Neuronal stem cell (in vitro differentiated cells): ENCODE measurements at regions not wholly inside any gene's neighbourhood (a gene's known extent, or its start where the extent isn't known, plus 50 kb on each side); places are given as distances from the start of the nearest gene placed in this dataset.

ENCODE experiments used
- DNase-seq: peaks from one replicate; pipeline ENCODE4 v3.0.0-alpha.2; 2013; ENCODE audit warnings: low spot score
- H2AFZ ChIP-seq: one replicate; pipeline ENCODE4 v1.6.1; 2013; ENCODE audit warnings: mild to moderate bottlenecking, low read length, inconsistent platforms
- H2AK5ac ChIP-seq: 2 replicates; pipeline ENCODE4 v1.6.1; 2013; ENCODE audit warnings: low read depth, mild to moderate bottlenecking, inconsistent platforms, low read length, moderate library complexity, mixed read lengths
- H2BK120ac ChIP-seq: 2 replicates; pipeline ENCODE4 v1.6.1; 2013; ENCODE audit warnings: low read depth, mild to moderate bottlenecking, inconsistent platforms, low read length, moderate library complexity, mixed read lengths
- H2BK12ac ChIP-seq: one replicate; pipeline ENCODE4 v1.6.1; 2013; ENCODE audit warnings: low read length, inconsistent platforms
- H2BK15ac ChIP-seq: 2 replicates; pipeline ENCODE4 v1.6.1; 2013; ENCODE audit warnings: mild to moderate bottlenecking, low read length, inconsistent platforms, mixed read lengths
- H2BK5ac ChIP-seq: one replicate; pipeline ENCODE4 v1.6.1; 2013; ENCODE audit warnings: inconsistent platforms, mild to moderate bottlenecking, low read length, moderate library complexity
- H3K14ac ChIP-seq: one replicate; pipeline ENCODE4 v1.6.1; 2013; ENCODE audit warnings: low read length, inconsistent platforms
- H3K18ac ChIP-seq: 2 replicates; pipeline ENCODE4 v1.6.1; 2013; ENCODE audit warnings: low read length, inconsistent platforms
- H3K23ac ChIP-seq: 2 replicates; pipeline ENCODE4 v1.6.1; 2013; ENCODE audit warnings: low read depth, mild to moderate bottlenecking, mixed read lengths, low read length, inconsistent platforms; ENCODE audit not compliant: poor library complexity
- H3K27ac ChIP-seq: replicated peaks from 3 replicates; pipeline ENCODE4 v1.5.1; 2013; ENCODE audit warnings: low read length, inconsistent platforms
- H3K27me3 ChIP-seq, 3 experiments: 2 replicates each; pipeline ENCODE4 v1.6.1; 2013; ENCODE audit warnings: low read length in 3 of 3, mild to moderate bottlenecking in 2 of 3, inconsistent platforms in 1 of 3, low read depth in 1 of 3, mixed read lengths in 1 of 3, moderate library complexity in 1 of 3; ENCODE audit not compliant: control insufficient read depth in 3 of 3, insufficient read depth in 3 of 3
- H3K36me3 ChIP-seq, 2 donors: replicated peaks in 1 of 2; 2 replicates each; pipeline ENCODE4 v1.6.1; 2013; ENCODE audit warnings: low read length in 2 of 2; ENCODE audit not compliant: control insufficient read depth in 2 of 2, insufficient read depth in 2 of 2
- H3K4ac ChIP-seq: 2 replicates; pipeline ENCODE4 v1.6.1; 2013; ENCODE audit warnings: inconsistent platforms, mild to moderate bottlenecking, low read length, moderate library complexity
- H3K4me1 ChIP-seq, 2 donors: 1 replicate in 1 of 2; 2 replicates in 1 of 2; pipeline ENCODE4 v1.6.1; 2013; ENCODE audit warnings: low read length in 2 of 2, low read depth in 1 of 2; ENCODE audit not compliant: control insufficient read depth in 2 of 2, insufficient read depth in 1 of 2
- H3K4me2 ChIP-seq: one replicate; pipeline ENCODE4 v1.6.1; 2013; ENCODE audit warnings: mild to moderate bottlenecking, low read length, inconsistent platforms; ENCODE audit not compliant: insufficient read depth, poor library complexity, severe bottlenecking
- H3K4me3 ChIP-seq, 2 donors: 2 replicates each; pipeline ENCODE4 v1.5.1; 2013; ENCODE audit warnings: low read length in 2 of 2, mild to moderate bottlenecking in 2 of 2, inconsistent platforms in 1 of 2, moderate library complexity in 1 of 2
- H3K79me1 ChIP-seq: one replicate; pipeline ENCODE4 v1.6.1; 2013; ENCODE audit warnings: low read depth, mild to moderate bottlenecking, inconsistent platforms, low read length, moderate library complexity
- H3K9ac ChIP-seq: one replicate; pipeline ENCODE4 v1.6.1; 2013; ENCODE audit warnings: mild to moderate bottlenecking, low read depth, low read length, inconsistent platforms; ENCODE audit not compliant: poor library complexity
- H3K9me3 ChIP-seq, 2 donors: replicated peaks in 1 of 2; 2 replicates each; pipeline versions ENCODE3 to v1.6.1; 2013; ENCODE audit warnings: low read length in 2 of 2, mild to moderate bottlenecking in 2 of 2, inconsistent platforms in 1 of 2, low read depth in 1 of 2, mixed read lengths in 1 of 2, moderate library complexity in 1 of 2; ENCODE audit not compliant: control insufficient read depth in 2 of 2, insufficient read depth in 1 of 2
- H4K8ac ChIP-seq: one replicate; pipeline ENCODE4 v1.6.1; 2013; ENCODE audit warnings: low read depth, mild to moderate bottlenecking, inconsistent platforms, low read length, moderate library complexity
- H4K91ac ChIP-seq: one replicate; pipeline ENCODE4 v1.6.1; 2013; ENCODE audit warnings: low read length, low read depth, mild to moderate bottlenecking, inconsistent platforms; ENCODE audit not compliant: poor library complexity
- WGBS, 2 donors: extraction: QIAGEN DNeasy Blood & Tissue Kit; methylation state at CpG; one replicate each; pipeline ENCODE4 v1.1.7; 2013; ENCODE audit warnings: missing lambda C conversion rate in 2 of 2, mixed read lengths in 1 of 2; ENCODE audit not compliant: insufficient read length in 2 of 2, insufficient replicate concordance in 1 of 2; ENCODE audit errors: extremely low coverage in 2 of 2; 5-methylcytosine and 5-hydroxymethylcytosine counted together

DNA sequence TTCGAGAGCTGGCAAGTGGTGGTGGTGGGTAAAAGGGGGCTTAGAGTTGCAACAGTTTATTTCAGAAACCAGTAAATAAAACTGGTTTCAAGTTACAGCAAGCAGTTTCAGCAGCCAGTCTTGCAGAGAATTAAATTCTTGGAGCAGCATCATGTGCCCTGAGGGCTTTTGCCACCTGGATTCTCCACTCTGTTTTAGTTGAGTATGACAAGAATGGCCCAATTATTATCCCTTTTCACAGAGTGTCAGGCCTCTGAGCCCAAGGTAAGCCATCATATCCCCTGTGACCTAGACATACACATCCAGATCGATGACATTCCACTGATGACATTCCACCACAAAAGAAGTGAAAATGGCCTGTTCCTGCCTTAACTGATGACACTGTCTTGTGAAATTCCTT, 72.8 kb upstream of the FANCL start:
- no peak overlapping the region for H2BK120ac ChIP-seq
- H3K4me3 ChIP-seq, result no peak overlapping the region
- no peak for DNase-seq
- H4K8ac ChIP-seq, result no peak overlapping the region
- no peaks in the 10 kb centered on the region for H3K79me1 ChIP-seq
- no peaks in the 10 kb centered on the region for H3K4me1 ChIP-seq
- H3K27ac ChIP-seq, result no peak overlapping the region
- no peak overlapping the region for H3K14ac ChIP-seq
- no peak overlapping the region for H3K18ac ChIP-seq
- H2BK15ac ChIP-seq, result no peak overlapping the region
- no CpG with 5 or more reads among the region's 2 CpGs for WGBS, 2 donors
- no peaks in the 10 kb centered on the region for H3K36me3 ChIP-seq
- no peak overlapping the region for H3K23ac ChIP-seq
- H4K91ac ChIP-seq, result no peak overlapping the region
- no peak overlapping the region for H2BK5ac ChIP-seq
- peaks cover 0 to 2% of the 10 kb centered on the region in 2 donors for H3K9me3 ChIP-seq
- H2AFZ ChIP-seq, result no peak overlapping the region
- no peaks in the 10 kb centered on the region for H3K27me3 ChIP-seq
- no peak overlapping the region for H3K4me2 ChIP-seq
- no peak overlapping the region for H2BK12ac ChIP-seq
- no peak overlapping the region for H2AK5ac ChIP-seq
- no peak overlapping the region for H3K4ac ChIP-seq
- no peak overlapping the region for H3K9ac ChIP-seq

DNA sequence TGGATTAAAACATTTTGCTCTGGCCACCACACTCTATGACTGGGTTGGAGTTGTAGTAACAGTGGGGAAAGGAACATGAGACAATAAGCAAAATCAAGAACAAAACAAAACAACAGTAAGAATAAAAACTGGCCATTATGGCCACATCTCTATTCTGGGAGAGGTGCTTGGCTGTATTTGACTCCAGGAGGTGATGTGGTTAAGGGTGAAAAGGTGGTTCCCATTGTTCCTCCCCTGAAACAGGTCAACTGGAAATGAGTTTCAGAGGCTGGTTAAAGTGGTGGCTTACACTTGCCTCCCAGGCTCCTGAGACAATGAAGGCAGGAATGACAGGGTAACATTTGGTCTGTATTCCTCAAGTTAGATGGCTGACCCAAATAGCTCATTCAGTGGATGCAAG, 67.3 kb upstream of the FANCL start:
- Histone ChIP-seq H3K14ac (no peak overlapping the region), H2BK12ac (no peak overlapping the region), H3K27ac (no peak overlapping the region), H3K4me1 (peaks cover 0 to 3% of the 10 kb centered on the region in 2 donors), H3K23ac (no peak overlapping the region), H3K4me3 (no peak overlapping the region), H3K4me2 (no peak overlapping the region), H3K36me3 (no peaks in the 10 kb centered on the region), H3K27me3 (no peaks in the 10 kb centered on the region), H3K79me1 (no peaks in the 10 kb centered on the region), H3K18ac (no peak overlapping the region), H2BK5ac (no peak overlapping the region), H4K8ac (no peak overlapping the region), H2AK5ac (no peak overlapping the region), H3K9ac (no peak overlapping the region), H3K4ac (no peak overlapping the region), H2BK15ac (no peak overlapping the region), H2BK120ac (no peak overlapping the region), H3K9me3 (peaks cover 0 to 1% of the 10 kb centered on the region in 2 donors), H4K91ac (no peak overlapping the region), H2AFZ (no peak overlapping the region)
- no peak for DNase-seq

DNA sequence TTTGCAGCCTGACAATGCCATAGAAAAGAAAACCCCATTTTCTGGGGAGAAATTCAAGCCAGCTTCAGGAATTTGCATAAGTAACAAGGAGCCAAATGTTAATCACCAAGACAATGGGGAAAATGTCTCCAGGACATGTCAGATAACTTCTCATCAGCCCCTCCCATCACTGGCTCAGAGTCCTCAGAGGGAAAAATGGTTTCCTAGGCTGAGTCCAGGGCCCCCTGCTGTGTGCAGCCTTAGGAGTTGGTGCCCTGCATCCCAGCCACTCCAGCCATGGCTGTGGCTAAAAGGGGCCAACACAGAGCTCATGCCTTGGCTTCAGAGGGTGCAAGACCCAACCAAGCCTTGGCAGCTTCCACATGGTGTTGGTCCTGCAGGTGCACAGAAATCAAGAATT, 63.7 kb upstream of the FANCL start:
- Histone ChIP-seq H2BK12ac (no peak overlapping the region), H3K9me3 (peaks cover 0 to 1% of the 10 kb centered on the region in 2 donors), H3K9ac (no peak overlapping the region), H3K18ac (no peak overlapping the region), H3K23ac (no peak overlapping the region), H3K14ac (no peak overlapping the region), H4K8ac (no peak overlapping the region), H3K4me1 (peaks cover 0 to 3% of the 10 kb centered on the region in 2 donors), H3K36me3 (no peaks in the 10 kb centered on the region), H3K79me1 (no peaks in the 10 kb centered on the region), H3K27ac (no peak overlapping the region), H3K4me3 (no peak overlapping the region), H2BK5ac (no peak overlapping the region), H2BK120ac (no peak overlapping the region), H3K4ac (no peak overlapping the region), H2AK5ac (no peak overlapping the region), H2AFZ (no peak overlapping the region), H2BK15ac (no peak overlapping the region), H3K27me3 (no peaks in the 10 kb centered on the region), H3K4me2 (no peak overlapping the region), H4K91ac (no peak overlapping the region)
- DNase-seq, result no peak

DNA sequence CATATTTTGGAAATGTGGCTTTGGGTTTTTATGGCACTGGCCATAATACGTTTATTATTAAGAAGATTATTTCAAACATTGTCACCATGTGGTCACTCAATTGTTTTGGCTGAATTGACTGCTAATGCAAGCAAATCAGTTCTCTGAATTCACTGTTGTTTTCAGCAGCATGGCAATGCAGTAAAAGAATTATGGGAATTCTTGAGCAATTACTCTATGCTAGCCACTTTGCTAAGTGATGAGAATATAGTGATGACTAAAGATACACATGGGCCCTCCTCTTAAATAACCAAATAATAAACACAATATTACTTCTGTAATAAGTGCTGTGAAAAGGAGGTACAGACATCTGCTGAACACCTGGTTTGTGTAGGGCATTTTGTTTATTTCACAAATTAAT, 58.0 kb upstream of the FANCL start:
- Histone ChIP-seq H2BK12ac (no peak overlapping the region), H3K36me3 (no peaks in the 10 kb centered on the region), H3K4ac (no peak overlapping the region), H3K4me2 (no peak overlapping the region), H3K4me3 (no peak overlapping the region), H2AK5ac (no peak overlapping the region), H2BK5ac (no peak overlapping the region), H2BK15ac (no peak overlapping the region), H3K9me3 (no peaks in the 10 kb centered on the region), H3K14ac (no peak overlapping the region), H2AFZ (no peak overlapping the region), H3K23ac (no peak overlapping the region), H4K91ac (no peak overlapping the region), H3K18ac (no peak overlapping the region), H3K27me3 (no peaks in the 10 kb centered on the region), H3K9ac (no peak overlapping the region), H4K8ac (no peak overlapping the region), H3K27ac (no peak overlapping the region), H2BK120ac (no peak overlapping the region), H3K79me1 (no peaks in the 10 kb centered on the region), H3K4me1 (no peaks in the 10 kb centered on the region)
- WGBS, 2 donors, result no CpG with 5 or more reads among the region's 1 CpG
- DNase-seq, result no peak
